H9 (cell line): ENCODE measurements at regions not wholly inside any gene's neighbourhood (a gene's known extent, or its start where the extent isn't known, plus 50 kb on each side); places are given as distances from the start of the nearest gene placed in this dataset.

Experiments
- DNase-seq: peaks from one replicate; pipeline ENCODE4 v3.0.0-alpha.2; 2017
- H2AFZ ChIP-seq: one replicate; pipeline ENCODE4 v1.6.1; 2013; ENCODE audit warnings: mild to moderate bottlenecking, low read length, control low read depth, moderate library complexity
- H2AK5ac ChIP-seq: 2 replicates; pipeline ENCODE4 v1.6.1; 2013; ENCODE audit warnings: low read length, control low read depth, mixed read lengths; ENCODE audit not compliant: insufficient read length
- H2BK120ac ChIP-seq: one replicate; pipeline ENCODE4 v1.6.1; 2013; ENCODE audit warnings: low read depth, mild to moderate bottlenecking, low read length, control low read depth, inconsistent platforms; ENCODE audit not compliant: poor library complexity, severe bottlenecking
- H2BK12ac ChIP-seq: 2 replicates; pipeline ENCODE4 v1.6.1; 2013; ENCODE audit warnings: low read length, control low read depth, mixed read lengths, low read depth; ENCODE audit not compliant: insufficient read length
- H2BK15ac ChIP-seq: 2 replicates; pipeline ENCODE4 v1.6.1; 2013; ENCODE audit warnings: low read depth, low read length, control low read depth
- H2BK20ac ChIP-seq: one replicate; pipeline ENCODE4 v1.6.1; 2013; ENCODE audit warnings: low read depth, mild to moderate bottlenecking, low read length, control low read depth, inconsistent platforms; ENCODE audit not compliant: poor library complexity, severe bottlenecking
- H2BK5ac ChIP-seq: 2 replicates; pipeline ENCODE4 v1.6.1; 2013; ENCODE audit warnings: low read length, control low read depth, mixed read lengths; ENCODE audit not compliant: insufficient read length
- H3K14ac ChIP-seq: 2 replicates; pipeline ENCODE4 v1.6.1; 2013; ENCODE audit warnings: low read length, control low read depth; ENCODE audit not compliant: insufficient read depth
- H3K18ac ChIP-seq: 2 replicates; pipeline ENCODE4 v1.6.1; 2013; ENCODE audit warnings: low read depth, mild to moderate bottlenecking, mixed read lengths, low read length, control low read depth; ENCODE audit not compliant: insufficient read length
- H3K23ac ChIP-seq: 2 replicates; pipeline ENCODE4 v1.6.1; 2013; ENCODE audit warnings: low read length, control low read depth, mixed read lengths, low read depth; ENCODE audit not compliant: insufficient read length
- H3K23me2 ChIP-seq: 2 replicates; pipeline ENCODE4 v1.6.1; 2013; ENCODE audit warnings: low read depth, mild to moderate bottlenecking, mixed read lengths, low read length, control low read depth; ENCODE audit not compliant: insufficient read length, poor library complexity, severe bottlenecking
- H3K27ac ChIP-seq: 2 replicates; pipeline ENCODE4 v1.5.1; 2013; ENCODE audit warnings: low read length, control low read depth, mixed read lengths, low read depth; ENCODE audit not compliant: insufficient read length
- H3K27me3 ChIP-seq: 2 replicates; pipeline ENCODE4 v1.6.1; 2013; ENCODE audit warnings: low read length, control low read depth, inconsistent platforms; ENCODE audit not compliant: insufficient read depth
- H3K4ac ChIP-seq: 2 replicates; pipeline ENCODE4 v1.6.1; 2013; ENCODE audit warnings: low read depth, mild to moderate bottlenecking, control low read depth, inconsistent platforms, low read length, moderate library complexity
- H3K4me1 ChIP-seq: 2 replicates; pipeline ENCODE4 v1.6.1; 2013; ENCODE audit warnings: low read length, control low read depth, inconsistent platforms; ENCODE audit not compliant: insufficient read depth
- H3K4me2 ChIP-seq: 2 replicates; pipeline ENCODE4 v1.6.1; 2013; ENCODE audit warnings: low read length, control low read depth, mixed read lengths; ENCODE audit not compliant: insufficient read length, insufficient read depth
- H3K56ac ChIP-seq: 2 replicates; pipeline ENCODE4 v1.6.1; 2013; ENCODE audit warnings: low read depth, mild to moderate bottlenecking, mixed read lengths, low read length, control low read depth; ENCODE audit not compliant: insufficient read length
- H3K79me1 ChIP-seq: 2 replicates; pipeline ENCODE4 v1.6.1; 2013; ENCODE audit warnings: low read depth, mild to moderate bottlenecking, moderate library complexity, low read length, control low read depth, inconsistent platforms; ENCODE audit not compliant: insufficient read depth, poor library complexity, severe bottlenecking
- H3K79me2 ChIP-seq: 2 replicates; pipeline ENCODE4 v1.6.1; 2013; ENCODE audit warnings: low read length, control low read depth, inconsistent platforms; ENCODE audit not compliant: insufficient read depth
- H3K9ac ChIP-seq: 2 replicates; pipeline ENCODE4 v1.6.1; 2013; ENCODE audit warnings: low read length, control low read depth, mixed read lengths; ENCODE audit not compliant: insufficient read length; ENCODE audit errors: extremely low read depth
- H3K9me3 ChIP-seq: one replicate; pipeline ENCODE4 v1.6.1; 2013; ENCODE audit warnings: low read depth, low read length, inconsistent platforms; ENCODE audit not compliant: control insufficient read depth
- H3T11ph ChIP-seq: one replicate; pipeline ENCODE4 v1.6.1; 2013; ENCODE audit warnings: mild to moderate bottlenecking, low read length, control low read depth, inconsistent platforms
- H4K20me1 ChIP-seq: one replicate; pipeline ENCODE4 v1.6.1; 2013; ENCODE audit not compliant: control insufficient read depth, insufficient read length, insufficient read depth
- H4K5ac ChIP-seq: 2 replicates; pipeline ENCODE4 v1.6.1; 2013; ENCODE audit warnings: low read depth, mild to moderate bottlenecking, mixed read lengths, low read length, control low read depth; ENCODE audit not compliant: insufficient read length
- H4K8ac ChIP-seq: replicated peaks from 2 replicates; pipeline ENCODE4 v1.6.1; 2013; ENCODE audit warnings: low read length, control low read depth, mixed read lengths, low read depth; ENCODE audit not compliant: insufficient read length
- H4K91ac ChIP-seq: 2 replicates; pipeline ENCODE4 v1.6.1; 2013; ENCODE audit warnings: low read depth, mild to moderate bottlenecking, moderate library complexity, mixed read lengths, low read length, control low read depth; ENCODE audit not compliant: insufficient read length
- H3K27ac Mint-ChIP-seq, 3 experiments: 2 replicates in 2 of 3; 3 replicates in 1 of 3; pipeline ENCODE4 v1.8.0; 2020 to 2021; ENCODE audit warnings: mixed read lengths in 3 of 3, mild to moderate bottlenecking in 1 of 3, moderate library complexity in 1 of 3
- H3K27me3 Mint-ChIP-seq: 2 replicates; pipeline ENCODE4 v1.8.0; 2021; ENCODE audit warnings: low read depth, mild to moderate bottlenecking, moderate library complexity, mixed read lengths
- H3K36me3 Mint-ChIP-seq, 3 experiments: 2 replicates in 2 of 3; 3 replicates in 1 of 3; pipeline ENCODE4 v1.8.0; 2020 to 2021; ENCODE audit warnings: low read depth in 3 of 3, mixed read lengths in 3 of 3; ENCODE audit not compliant: insufficient read depth in 1 of 3
- H3K4me1 Mint-ChIP-seq, 2 experiments: 2 replicates each; pipeline ENCODE4 v1.8.0; 2020; ENCODE audit warnings: mixed read lengths in 2 of 2
- H3K4me3 Mint-ChIP-seq, 2 experiments: 2 replicates in 1 of 2; 3 replicates in 1 of 2; pipeline ENCODE4 v1.8.0; 2020 to 2021; ENCODE audit warnings: mild to moderate bottlenecking in 2 of 2, mixed read lengths in 2 of 2, moderate library complexity in 1 of 2
- H3K9me3 Mint-ChIP-seq, 2 experiments: 2 replicates in 1 of 2; 3 replicates in 1 of 2; pipeline ENCODE4 v1.8.0; 2020; ENCODE audit warnings: mild to moderate bottlenecking in 2 of 2, mixed read lengths in 2 of 2, moderate library complexity in 1 of 2
- CTCF ChIP-seq: fragments of 200-600 bp; sonication (generic); conservative IDR thresholded peaks from 3 replicates; pipeline ENCODE4 v1.8.0; 2021; ENCODE audit warnings: antibody characterized with exemption, mild to moderate bottlenecking
- WGBS: extraction: QIAGEN DNeasy Blood & Tissue Kit; methylation state at CpG from one replicate; pipeline ENCODE4 v1.1.7; 2013; ENCODE audit warnings: missing lambda C conversion rate, low lambda C conversion rate, mixed read lengths; ENCODE audit not compliant: insufficient read length; ENCODE audit errors: extremely low coverage; 5-methylcytosine and 5-hydroxymethylcytosine counted together

- no peaks in the 10 kb centered on the region for H3K27me3 ChIP-seq
- no CpG with 5 or more reads among the region's 9 CpGs for WGBS
Measured at GRCh38 chr3:107198581-107199181, 178.6 kb upstream of the CCDC54 start.

More at GRCh38 chr3:107198581-107199181, 178.6 kb upstream of the CCDC54 start:
- Histone ChIP-seq H3K14ac (no peak overlapping the region), H3K9me3 (no peaks in the 10 kb centered on the region), H3K27ac (no peak overlapping the region), H3K23me2 (no peaks in the 10 kb centered on the region), H4K8ac (no peak overlapping the region), H4K91ac (no peak overlapping the region), H3K9ac (no peak overlapping the region), H4K20me1 (no peaks in the 10 kb centered on the region), H2BK20ac (no peak overlapping the region), H3K56ac (no peak overlapping the region), H3K4ac (no peak overlapping the region), H2BK12ac (no peak overlapping the region), H3K23ac (no peak overlapping the region), H3K4me1 (no peaks in the 10 kb centered on the region), H2BK15ac (no peak overlapping the region), H3K79me1 (no peaks in the 10 kb centered on the region), H2AK5ac (no peak overlapping the region), H3K18ac (no peak overlapping the region), H2BK120ac (no peak overlapping the region), H3K4me2 (no peak overlapping the region), H4K5ac (no peak overlapping the region), H2BK5ac (no peak overlapping the region), H3T11ph (no peak overlapping the region), H3K79me2 (no peaks in the 10 kb centered on the region), H2AFZ (no peak overlapping the region)
- no peaks in the 10 kb centered on the region for H3K27me3 Mint-ChIP-seq
- no peak overlapping the region for H3K27ac Mint-ChIP-seq
- H3K9me3 Mint-ChIP-seq: no peaks in the 10 kb centered on the region
- H3K4me1 Mint-ChIP-seq: no peaks in the 10 kb centered on the region
- no peak for DNase-seq
- TF ChIP-seq CTCF: no peak
- H3K36me3 Mint-ChIP-seq: no peaks in the 10 kb centered on the region
- no peak overlapping the region for H3K4me3 Mint-ChIP-seq
